PFSK-1 (cell line): ENCODE measurements at regions not wholly inside any gene's neighbourhood (a gene's known extent, or its start where the extent isn't known, plus 50 kb on each side); places are given as distances from the start of the nearest gene placed in this dataset.

Source experiments
- POLR2AphosphoS5 ChIP-seq: IDR thresholded peaks from 2 replicates; pipeline ENCODE4 v1.6.1; 2012; ENCODE audit warnings: low read depth, mild to moderate bottlenecking, control low read depth, low read length, moderate library complexity
- TAF1 ChIP-seq: IDR thresholded peaks from 2 replicates; pipeline ENCODE4 v1.6.1; 2012; ENCODE audit warnings: low read length, control low read depth, borderline replicate concordance; ENCODE audit not compliant: insufficient read depth

GRCh38 chr2:196360650-196361049, 189.3 kb upstream of the STK17B start:
- no peak for TF ChIP-seq POLR2AphosphoS5
- TF ChIP-seq TAF1 = no peak
